ENCODE measurements at regions not wholly inside any gene's neighbourhood (a gene's known extent, or its start where the extent isn't known, plus 50 kb on each side); places are given as distances from the start of the nearest gene placed in this dataset.
A peak's percentile ranks its signal among the peaks of the same experiment; 100 is the strongest.

- TF ChIP-seq REST (IDR thresholded peaks at IDR 0.05; ENCODE audit: unreplicated experiment) (no peak), CREB1 (CRISPR knock-in tag; IDR thresholded peaks at IDR 0.05; ENCODE audit: low read depth) (no peak), STAT1 (IDR thresholded peaks at IDR 0.05; ENCODE audit: unreplicated experiment) (no peak)
Observed at GRCh38 chr14:104375551-104376201, 203.9 kb upstream of the C14orf180 start (continued).

- ATAC-seq: no peak
- Histone ChIP-seq H3K4me2 (no peak overlapping the region), H3K9me2 (ENCODE audit: insufficient read depth) (no peaks in the 10 kb centered on the region), H4K20me1 (replicated peaks; ENCODE audit: insufficient read depth) (no peaks in the 10 kb centered on the region), H3K36me3 (ENCODE audit: insufficient read depth) (no peaks in the 10 kb centered on the region), H3K79me2 (replicated peaks; ENCODE audit: insufficient read depth) (no peaks in the 10 kb centered on the region), H3K27ac (ENCODE audit: low read depth) (no peak overlapping the region), H2AFZ (no peak overlapping the region), H3K4me1 (ENCODE audit: insufficient read depth) (no peaks in the 10 kb centered on the region), H3F3A (replicated peaks; ENCODE audit: low read depth) (no peaks in the 10 kb centered on the region), H3K27me3 (ENCODE audit: insufficient read depth) (no peaks in the 10 kb centered on the region), H3K4me3 (no peak overlapping the region)
- no peak for DNase-seq (ENCODE audit: low spot score)
- Mint-ChIP-seq H3K4me3 (no peak overlapping the region), H3K27me3 (ENCODE audit: insufficient read depth, low read depth, poor library complexity) (peaks cover 5% of the 10 kb centered on the region), H3K36me3 (ENCODE audit: low read depth) (no peaks in the 10 kb centered on the region), H3K27ac (peak overlapping the region; percentile 70; the same call in 1 of the 2 replicates), H3K9me3 (peaks cover 6% of the 10 kb centered on the region), H3K4me1 (no peaks in the 10 kb centered on the region)
- TF ChIP-seq POLR2AphosphoS5 (IDR thresholded peaks at IDR 0.05; ENCODE audit: low read depth) (no peak), STAT1 (IDR thresholded peaks at IDR 0.05; ENCODE audit: unreplicated experiment) (no peak), ZNF462 (CRISPR knock-in tag; IDR thresholded peaks at IDR 0.05) (no peak), NANOG (IDR thresholded peaks at IDR 0.05; ENCODE audit: borderline replicate concordance) (no peak), EZH2phosphoT487 (IDR thresholded peaks at IDR 0.05; ENCODE audit: unreplicated experiment) (no peak), JUNB (IDR thresholded peaks at IDR 0.05; ENCODE audit: unreplicated experiment) (no peak), CTCF (conservative IDR thresholded peaks at IDR 0.05; ENCODE audit: low read depth in 2 of 2) (no peak)
Observed at GRCh38 chr14:104376202-104377140, 203.1 kb upstream of the C14orf180 start.

Measured in GM23338 (cell line).